IMR-90 (cell line): ENCODE measurements at regions not wholly inside any gene's neighbourhood (a gene's known extent, or its start where the extent isn't known, plus 50 kb on each side); places are given as distances from the start of the nearest gene placed in this dataset.

ENCODE experiments used
- ATAC-seq: fragments of 200-7000 bp; cut with Tn5 transposase; 2 replicates; pipeline ENCODE4 v1.9.1; 2020; ENCODE audit warnings: low read depth, mild to moderate bottlenecking, moderate library complexity
- BruUV-seq: library from RNA; stranded (reverse); fragments of 400-500 nt; replicated peaks from 2 replicates; lab custom pipeline; 2021; lab: Mats Ljungman, UMichigan
- CTCF ChIA-PET: fragments of 300-600 bp; formaldehyde crosslinking; extraction: SDS; loops from one replicate; lab custom pipeline; 2021; ENCODE audit warnings: antibody characterized with exemption; lab: Yijun Ruan, JAX
- POLR2A ChIA-PET: fragments of 300-600 bp; sonication (Branson Sonifier 250); formaldehyde crosslinking; loops from one replicate; lab custom pipeline; 2022; ENCODE audit warnings: antibody characterized with exemption; ENCODE audit not compliant: unreplicated experiment; lab: Charles Lee
- DNase-seq: peaks from one replicate; pipeline ENCODE4 v3.0.0; 2013
- H2AFZ ChIP-seq: replicated peaks from 2 replicates; pipeline ENCODE3; 2013; ENCODE audit warnings: low read length, mild to moderate bottlenecking; ENCODE audit not compliant: poor library complexity
- H2AK5ac ChIP-seq: 2 replicates; pipeline ENCODE4 v1.6.1; 2013; ENCODE audit warnings: low read depth, low read length, inconsistent platforms
- H2AK9ac ChIP-seq: replicated peaks from 2 replicates; pipeline ENCODE3; 2013; ENCODE audit warnings: mild to moderate bottlenecking, low read depth, low read length, moderate library complexity; ENCODE audit not compliant: poor library complexity
- H2BK120ac ChIP-seq: 2 replicates; pipeline ENCODE4 v1.6.1; 2013; ENCODE audit warnings: low read depth, low read length, inconsistent platforms
- H2BK15ac ChIP-seq: 3 replicates; pipeline ENCODE4 v1.6.1; 2013; ENCODE audit warnings: low read depth, low read length, inconsistent platforms
- H2BK20ac ChIP-seq: 2 replicates; pipeline ENCODE4 v1.6.1; 2013; ENCODE audit warnings: low read depth, mild to moderate bottlenecking, inconsistent platforms, low read length, moderate library complexity
- H2BK5ac ChIP-seq: 2 replicates; pipeline ENCODE4 v1.6.1; 2013; ENCODE audit warnings: mild to moderate bottlenecking, low read depth, low read length, inconsistent platforms; ENCODE audit not compliant: poor library complexity, severe bottlenecking
- H3K14ac ChIP-seq: replicated peaks from 2 replicates; pipeline ENCODE4 v1.6.1; 2013; ENCODE audit warnings: low read depth, low read length, inconsistent platforms
- H3K18ac ChIP-seq: 2 replicates; pipeline ENCODE4 v1.6.1; 2013; ENCODE audit warnings: low read depth, low read length, control low read depth
- H3K23ac ChIP-seq: 2 replicates; pipeline ENCODE4 v1.6.1; 2013; ENCODE audit warnings: low read depth, low read length, inconsistent platforms
- H3K27ac ChIP-seq: 2 replicates; pipeline ENCODE4 v1.5.1; 2013; ENCODE audit warnings: mild to moderate bottlenecking, control low read depth, low read length; ENCODE audit not compliant: insufficient read depth
- H3K27me3 ChIP-seq: 2 replicates; pipeline ENCODE4 v1.6.1; 2013; ENCODE audit warnings: low read length; ENCODE audit not compliant: control insufficient read depth, insufficient read depth
- H3K36me3 ChIP-seq: 2 replicates; pipeline ENCODE4 v1.6.1; 2013; ENCODE audit warnings: low read length, mixed read lengths; ENCODE audit not compliant: control insufficient read depth, insufficient read depth
- H3K4ac ChIP-seq: 2 replicates; pipeline ENCODE4 v1.6.1; 2013; ENCODE audit warnings: low read depth, low read length, inconsistent platforms
- H3K4me1 ChIP-seq: 2 replicates; pipeline ENCODE4 v1.6.1; 2013; ENCODE audit warnings: low read length, mixed read lengths; ENCODE audit not compliant: control insufficient read depth, insufficient read depth
- H3K4me2 ChIP-seq: 2 replicates; pipeline ENCODE4 v1.6.1; 2013; ENCODE audit warnings: low read depth, mild to moderate bottlenecking, control low read depth, low read length, moderate library complexity
- H3K4me3 ChIP-seq: 2 replicates; pipeline ENCODE4 v1.5.1; 2013; ENCODE audit warnings: low read depth, mild to moderate bottlenecking, control low read depth, low read length, moderate library complexity; ENCODE audit not compliant: insufficient read depth
- H3K56ac ChIP-seq: 2 replicates; pipeline ENCODE4 v1.6.1; 2013; ENCODE audit warnings: low read length, inconsistent platforms; ENCODE audit not compliant: insufficient read depth; ENCODE audit errors: extremely low read depth
- H3K79me1 ChIP-seq, 2 experiments: 2 replicates each; pipeline ENCODE4 v1.6.1; 2013; ENCODE audit warnings: low read length in 2 of 2, inconsistent platforms in 1 of 2, low read depth in 1 of 2
- H3K9ac ChIP-seq: 2 replicates; pipeline ENCODE4 v1.6.1; 2013; ENCODE audit warnings: low read depth, low read length, control low read depth
- H3K9me1 ChIP-seq: 2 replicates; pipeline ENCODE4 v1.6.1; 2013; ENCODE audit warnings: low read length, inconsistent platforms; ENCODE audit not compliant: insufficient read depth
- H3K9me3 ChIP-seq: 2 replicates; pipeline ENCODE4 v1.6.1; 2013; ENCODE audit warnings: low read length; ENCODE audit not compliant: control insufficient read depth, insufficient read depth
- H4K20me1 ChIP-seq: 2 replicates; pipeline ENCODE4 v1.6.1; 2013; ENCODE audit warnings: low read length, inconsistent platforms; ENCODE audit not compliant: insufficient read depth
- H4K5ac ChIP-seq: 2 replicates; pipeline ENCODE4 v1.6.1; 2013; ENCODE audit warnings: mild to moderate bottlenecking, low read depth, low read length, control low read depth
- H4K8ac ChIP-seq, 2 experiments: 2 replicates each; pipeline ENCODE4 v1.6.1; 2013; ENCODE audit warnings: low read depth in 2 of 2, low read length in 2 of 2, control low read depth in 1 of 2, inconsistent platforms in 1 of 2
- H4K91ac ChIP-seq: 2 replicates; pipeline ENCODE4 v1.6.1; 2013; ENCODE audit warnings: low read depth, low read length, inconsistent platforms; ENCODE audit not compliant: insufficient read depth
- RAD21 ChIP-seq: IDR thresholded peaks from 2 replicates; pipeline ENCODE4 v1.6.1; 2012; ENCODE audit warnings: low read length, improper control_type of control experiment
- USF2 ChIP-seq: fragments of 150-350 bp; IDR thresholded peaks from 2 replicates; pipeline ENCODE4 v1.6.1; 2017; ENCODE audit warnings: mild to moderate bottlenecking, antibody characterized with exemption, low read length, low read depth
- WGBS, 2 experiments: methylation state at CpG; one replicate each; pipeline versions ENCODE4 v1.1.5 to v1.1.7; 2013; ENCODE audit warnings: missing lambda C conversion rate in 2 of 2; ENCODE audit not compliant: insufficient read length in 1 of 2; ENCODE audit errors: extremely low coverage in 2 of 2; 5-methylcytosine and 5-hydroxymethylcytosine counted together
- dilution Hi-C: fragments of 300-500 bp; cut with HindIII; formaldehyde crosslinking; loops from one replicate; pipeline ENCODE4 v1.14.3; 2018; ENCODE audit warnings: low sequenced_read_pairs; ENCODE audit not compliant: unreplicated experiment
- in situ Hi-C: fragments of 300-500 bp; cut with MboI; formaldehyde crosslinking; loops from 3 replicates; pipeline ENCODE4 v1.14.3; 2019; ENCODE audit warnings: low sequenced_read_pairs, inconsistent platforms, mixed read lengths
- intact Hi-C: fragments of 100-400 bp; cut with micrococcal nuclease; formaldehyde crosslinking; loops from 2 replicates; pipeline ENCODE4 v1.10.0; 2022

DNA sequence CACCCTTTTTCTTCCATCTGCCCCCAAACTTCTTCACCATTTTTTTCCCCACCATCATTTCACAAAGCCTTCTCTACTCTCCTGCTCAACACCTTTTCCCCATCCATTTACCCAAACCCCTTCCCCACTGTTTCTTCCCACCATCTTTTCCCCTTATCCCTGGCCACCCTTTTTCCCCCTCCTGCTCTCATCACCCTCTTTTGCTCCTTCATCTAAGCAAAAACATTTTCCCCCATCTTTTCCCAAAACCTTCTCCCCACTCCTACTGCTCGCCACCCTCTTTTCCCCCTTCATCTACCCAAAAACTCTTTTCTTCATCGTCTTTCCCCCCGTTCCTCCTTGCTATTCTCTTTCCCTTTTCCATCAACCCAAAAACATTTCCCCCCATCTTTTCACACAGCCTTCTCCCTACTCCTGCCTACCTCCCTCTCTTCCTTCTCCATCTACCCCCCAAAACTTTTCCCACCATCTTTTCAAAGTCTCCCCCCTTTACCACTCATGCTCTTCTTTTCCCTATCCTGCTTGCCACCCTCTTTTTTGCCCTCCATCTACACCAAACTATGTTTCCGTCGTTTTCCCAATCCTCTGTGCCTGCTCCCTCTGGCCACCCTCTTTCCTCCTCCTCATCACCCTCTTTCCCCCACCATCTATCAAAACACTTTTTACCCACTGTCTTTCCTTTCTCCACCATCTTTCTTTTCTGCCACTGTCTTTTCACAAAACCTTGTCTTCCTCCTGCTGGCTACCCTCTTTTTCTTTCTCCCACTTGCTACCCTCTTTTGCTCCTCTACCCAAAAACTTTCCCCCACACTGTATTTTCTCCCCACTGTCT lies 205.8 kb upstream of the WSB1 start:
- TF ChIP-seq RAD21 (no peak), USF2 (no peak)
- Histone ChIP-seq H3K4me3 (no peak overlapping the region), H3K56ac (no peak overlapping the region), H3K23ac (no peak overlapping the region), H2BK5ac (no peak overlapping the region), H2BK15ac (no peak overlapping the region), H2AK5ac (no peak overlapping the region), H3K36me3 (no peaks in the 10 kb centered on the region), H2AFZ (no peak overlapping the region), H2BK120ac (no peak overlapping the region), H4K5ac (no peak overlapping the region), H3K14ac (no peak overlapping the region), H4K91ac (no peak overlapping the region), H3K9ac (no peak overlapping the region), H3K27ac (no peak overlapping the region), H3K9me1 (no peaks in the 10 kb centered on the region), H3K4me2 (no peak overlapping the region), H3K4ac (no peak overlapping the region), H3K9me3 (peaks cover 8% of the 10 kb centered on the region; the same call in 1 of the 2 replicates), H4K8ac (no peak overlapping the region), H3K18ac (no peak overlapping the region), H3K4me1 (no peaks in the 10 kb centered on the region), H2AK9ac (no peak overlapping the region), H3K27me3 (no peaks in the 10 kb centered on the region), H2BK20ac (no peak overlapping the region), H3K79me1 (no peaks in the 10 kb centered on the region), H4K20me1 (no peaks in the 10 kb centered on the region)
- intact Hi-C loops: no loop called here
- CTCF ChIA-PET: no interaction called here
- ATAC-seq (no peak), DNase-seq (no peak)
- dilution Hi-C loops: no loop called here
- WGBS, 2 experiments: 47 to 97% methylated on average over 3 to 5 of the region's 5 CpGs
- no TSS peak for BruUV-seq
- POLR2A ChIA-PET: no interaction called here
- in situ Hi-C loops: no loop called here
